H9 (cell line): ENCODE measurements at regions not wholly inside any gene's neighbourhood (a gene's known extent, or its start where the extent isn't known, plus 50 kb on each side); places are given as distances from the start of the nearest gene placed in this dataset.

ENCODE experiments used
- DNase-seq: peaks from one replicate; pipeline ENCODE4 v3.0.0-alpha.2; 2017
- H2AFZ ChIP-seq: one replicate; pipeline ENCODE4 v1.6.1; 2013; ENCODE audit warnings: mild to moderate bottlenecking, low read length, control low read depth, moderate library complexity
- H2AK5ac ChIP-seq: 2 replicates; pipeline ENCODE4 v1.6.1; 2013; ENCODE audit warnings: low read length, control low read depth, mixed read lengths; ENCODE audit not compliant: insufficient read length
- H2BK120ac ChIP-seq: one replicate; pipeline ENCODE4 v1.6.1; 2013; ENCODE audit warnings: low read depth, mild to moderate bottlenecking, low read length, control low read depth, inconsistent platforms; ENCODE audit not compliant: poor library complexity, severe bottlenecking
- H2BK12ac ChIP-seq: 2 replicates; pipeline ENCODE4 v1.6.1; 2013; ENCODE audit warnings: low read length, control low read depth, mixed read lengths, low read depth; ENCODE audit not compliant: insufficient read length
- H2BK15ac ChIP-seq: 2 replicates; pipeline ENCODE4 v1.6.1; 2013; ENCODE audit warnings: low read depth, low read length, control low read depth
- H2BK20ac ChIP-seq: one replicate; pipeline ENCODE4 v1.6.1; 2013; ENCODE audit warnings: low read depth, mild to moderate bottlenecking, low read length, control low read depth, inconsistent platforms; ENCODE audit not compliant: poor library complexity, severe bottlenecking
- H2BK5ac ChIP-seq: 2 replicates; pipeline ENCODE4 v1.6.1; 2013; ENCODE audit warnings: low read length, control low read depth, mixed read lengths; ENCODE audit not compliant: insufficient read length
- H3K14ac ChIP-seq: 2 replicates; pipeline ENCODE4 v1.6.1; 2013; ENCODE audit warnings: low read length, control low read depth; ENCODE audit not compliant: insufficient read depth
- H3K18ac ChIP-seq: 2 replicates; pipeline ENCODE4 v1.6.1; 2013; ENCODE audit warnings: low read depth, mild to moderate bottlenecking, mixed read lengths, low read length, control low read depth; ENCODE audit not compliant: insufficient read length
- H3K23ac ChIP-seq: 2 replicates; pipeline ENCODE4 v1.6.1; 2013; ENCODE audit warnings: low read length, control low read depth, mixed read lengths, low read depth; ENCODE audit not compliant: insufficient read length
- H3K23me2 ChIP-seq: 2 replicates; pipeline ENCODE4 v1.6.1; 2013; ENCODE audit warnings: low read depth, mild to moderate bottlenecking, mixed read lengths, low read length, control low read depth; ENCODE audit not compliant: insufficient read length, poor library complexity, severe bottlenecking
- H3K27ac ChIP-seq: 2 replicates; pipeline ENCODE4 v1.5.1; 2013; ENCODE audit warnings: low read length, control low read depth, mixed read lengths, low read depth; ENCODE audit not compliant: insufficient read length
- H3K27me3 ChIP-seq: 2 replicates; pipeline ENCODE4 v1.6.1; 2013; ENCODE audit warnings: low read length, control low read depth, inconsistent platforms; ENCODE audit not compliant: insufficient read depth
- H3K4ac ChIP-seq: 2 replicates; pipeline ENCODE4 v1.6.1; 2013; ENCODE audit warnings: low read depth, mild to moderate bottlenecking, control low read depth, inconsistent platforms, low read length, moderate library complexity
- H3K4me1 ChIP-seq: 2 replicates; pipeline ENCODE4 v1.6.1; 2013; ENCODE audit warnings: low read length, control low read depth, inconsistent platforms; ENCODE audit not compliant: insufficient read depth
- H3K4me2 ChIP-seq: 2 replicates; pipeline ENCODE4 v1.6.1; 2013; ENCODE audit warnings: low read length, control low read depth, mixed read lengths; ENCODE audit not compliant: insufficient read length, insufficient read depth
- H3K56ac ChIP-seq: 2 replicates; pipeline ENCODE4 v1.6.1; 2013; ENCODE audit warnings: low read depth, mild to moderate bottlenecking, mixed read lengths, low read length, control low read depth; ENCODE audit not compliant: insufficient read length
- H3K79me1 ChIP-seq: 2 replicates; pipeline ENCODE4 v1.6.1; 2013; ENCODE audit warnings: low read depth, mild to moderate bottlenecking, moderate library complexity, low read length, control low read depth, inconsistent platforms; ENCODE audit not compliant: insufficient read depth, poor library complexity, severe bottlenecking
- H3K79me2 ChIP-seq: 2 replicates; pipeline ENCODE4 v1.6.1; 2013; ENCODE audit warnings: low read length, control low read depth, inconsistent platforms; ENCODE audit not compliant: insufficient read depth
- H3K9ac ChIP-seq: 2 replicates; pipeline ENCODE4 v1.6.1; 2013; ENCODE audit warnings: low read length, control low read depth, mixed read lengths; ENCODE audit not compliant: insufficient read length; ENCODE audit errors: extremely low read depth
- H3K9me3 ChIP-seq: one replicate; pipeline ENCODE4 v1.6.1; 2013; ENCODE audit warnings: low read depth, low read length, inconsistent platforms; ENCODE audit not compliant: control insufficient read depth
- H3T11ph ChIP-seq: one replicate; pipeline ENCODE4 v1.6.1; 2013; ENCODE audit warnings: mild to moderate bottlenecking, low read length, control low read depth, inconsistent platforms
- H4K20me1 ChIP-seq: one replicate; pipeline ENCODE4 v1.6.1; 2013; ENCODE audit not compliant: control insufficient read depth, insufficient read length, insufficient read depth
- H4K5ac ChIP-seq: 2 replicates; pipeline ENCODE4 v1.6.1; 2013; ENCODE audit warnings: low read depth, mild to moderate bottlenecking, mixed read lengths, low read length, control low read depth; ENCODE audit not compliant: insufficient read length
- H4K8ac ChIP-seq: replicated peaks from 2 replicates; pipeline ENCODE4 v1.6.1; 2013; ENCODE audit warnings: low read length, control low read depth, mixed read lengths, low read depth; ENCODE audit not compliant: insufficient read length
- H4K91ac ChIP-seq: 2 replicates; pipeline ENCODE4 v1.6.1; 2013; ENCODE audit warnings: low read depth, mild to moderate bottlenecking, moderate library complexity, mixed read lengths, low read length, control low read depth; ENCODE audit not compliant: insufficient read length
- H3K27ac Mint-ChIP-seq, 3 experiments: 2 replicates in 2 of 3; 3 replicates in 1 of 3; pipeline ENCODE4 v1.8.0; 2020 to 2021; ENCODE audit warnings: mixed read lengths in 3 of 3, mild to moderate bottlenecking in 1 of 3, moderate library complexity in 1 of 3
- H3K27me3 Mint-ChIP-seq: 2 replicates; pipeline ENCODE4 v1.8.0; 2021; ENCODE audit warnings: low read depth, mild to moderate bottlenecking, moderate library complexity, mixed read lengths
- H3K36me3 Mint-ChIP-seq, 3 experiments: 2 replicates in 2 of 3; 3 replicates in 1 of 3; pipeline ENCODE4 v1.8.0; 2020 to 2021; ENCODE audit warnings: low read depth in 3 of 3, mixed read lengths in 3 of 3; ENCODE audit not compliant: insufficient read depth in 1 of 3
- H3K4me1 Mint-ChIP-seq, 2 experiments: 2 replicates each; pipeline ENCODE4 v1.8.0; 2020; ENCODE audit warnings: mixed read lengths in 2 of 2
- H3K4me3 Mint-ChIP-seq, 2 experiments: 2 replicates in 1 of 2; 3 replicates in 1 of 2; pipeline ENCODE4 v1.8.0; 2020 to 2021; ENCODE audit warnings: mild to moderate bottlenecking in 2 of 2, mixed read lengths in 2 of 2, moderate library complexity in 1 of 2
- H3K9me3 Mint-ChIP-seq, 2 experiments: 2 replicates in 1 of 2; 3 replicates in 1 of 2; pipeline ENCODE4 v1.8.0; 2020; ENCODE audit warnings: mild to moderate bottlenecking in 2 of 2, mixed read lengths in 2 of 2, moderate library complexity in 1 of 2
- CTCF ChIP-seq: fragments of 200-600 bp; sonication (generic); conservative IDR thresholded peaks from 3 replicates; pipeline ENCODE4 v1.8.0; 2021; ENCODE audit warnings: antibody characterized with exemption, mild to moderate bottlenecking
- WGBS: extraction: QIAGEN DNeasy Blood & Tissue Kit; methylation state at CpG from one replicate; pipeline ENCODE4 v1.1.7; 2013; ENCODE audit warnings: missing lambda C conversion rate, low lambda C conversion rate, mixed read lengths; ENCODE audit not compliant: insufficient read length; ENCODE audit errors: extremely low coverage; 5-methylcytosine and 5-hydroxymethylcytosine counted together

GRCh38 chr6:45736134-45736533, 279.5 kb downstream of the CLIC5 start:
- no peaks in the 10 kb centered on the region; a peak in 1 of 7 replicates for H3K36me3 Mint-ChIP-seq
- Histone ChIP-seq H3K27me3 (no peaks in the 10 kb centered on the region), H2BK15ac (no peak overlapping the region), H3K79me1 (no peaks in the 10 kb centered on the region), H4K8ac (no peak overlapping the region), H3K27ac (no peak overlapping the region), H3K18ac (no peak overlapping the region), H2AK5ac (no peak overlapping the region), H2BK120ac (no peak overlapping the region), H3K23me2 (no peaks in the 10 kb centered on the region), H2BK5ac (no peak overlapping the region), H3K9ac (no peak overlapping the region), H3K79me2 (no peaks in the 10 kb centered on the region), H3K14ac (no peak overlapping the region), H3K23ac (no peak overlapping the region), H2BK12ac (no peak overlapping the region), H3T11ph (no peak overlapping the region), H2BK20ac (no peak overlapping the region), H4K20me1 (no peaks in the 10 kb centered on the region), H3K4me1 (no peaks in the 10 kb centered on the region), H4K5ac (no peak overlapping the region), H3K56ac (no peak overlapping the region), H3K4ac (no peak overlapping the region), H3K4me2 (no peak overlapping the region), H2AFZ (no peak overlapping the region), H4K91ac (no peak overlapping the region), H3K9me3 (no peaks in the 10 kb centered on the region)
- TF ChIP-seq CTCF = no peak
- WGBS = no CpG with 5 or more reads among the region's 5 CpGs
- no peaks in the 10 kb centered on the region for H3K9me3 Mint-ChIP-seq
- DNase-seq = no peak
- no peaks in the 10 kb centered on the region; the same call in 1 of the 2 replicates for H3K27me3 Mint-ChIP-seq
- no peak overlapping the region for H3K27ac Mint-ChIP-seq
- no peak overlapping the region for H3K4me3 Mint-ChIP-seq
- H3K4me1 Mint-ChIP-seq = 0 out of 4 replicates have a peak, but pooled peaks cover 0 to 3% of the 10 kb centered on the region in 2 experiments
